GM12872 (cell line): ENCODE measurements at regions not wholly inside any gene's neighbourhood (a gene's known extent, or its start where the extent isn't known, plus 50 kb on each side); places are given as distances from the start of the nearest gene placed in this dataset.

Source experiments
- CTCF ChIP-seq: IDR thresholded peaks from 3 replicates; pipeline ENCODE4 v1.5.1; 2011; ENCODE audit warnings: low read depth, mild to moderate bottlenecking, low read length, moderate library complexity; ENCODE audit not compliant: insufficient read depth

DNA sequence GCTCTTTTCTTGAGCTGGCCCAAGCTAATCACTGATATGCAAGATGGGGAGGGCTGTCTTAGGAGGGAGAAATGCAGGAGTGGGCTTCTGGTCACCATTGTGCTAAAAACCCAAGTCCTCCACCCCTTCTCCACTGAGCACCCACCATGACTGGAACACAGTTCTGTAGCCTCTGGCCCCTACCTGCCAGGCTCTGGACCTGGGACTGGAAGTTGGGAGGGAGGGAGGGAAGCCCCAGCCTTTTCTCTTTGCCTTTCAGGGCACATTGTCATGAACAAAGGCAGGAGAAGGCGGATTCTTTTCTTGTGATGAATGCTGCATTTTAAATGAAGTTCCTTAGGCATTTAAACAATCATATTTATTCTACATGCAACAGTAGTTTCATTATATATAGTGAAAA, 559.1 kb upstream of the TRPC7 start:
- no peak for TF ChIP-seq CTCF

- TF ChIP-seq CTCF = no peak
Measured at GRCh38 chr5:136910625-136911024, 545.3 kb upstream of the TRPC7 start.

DNA sequence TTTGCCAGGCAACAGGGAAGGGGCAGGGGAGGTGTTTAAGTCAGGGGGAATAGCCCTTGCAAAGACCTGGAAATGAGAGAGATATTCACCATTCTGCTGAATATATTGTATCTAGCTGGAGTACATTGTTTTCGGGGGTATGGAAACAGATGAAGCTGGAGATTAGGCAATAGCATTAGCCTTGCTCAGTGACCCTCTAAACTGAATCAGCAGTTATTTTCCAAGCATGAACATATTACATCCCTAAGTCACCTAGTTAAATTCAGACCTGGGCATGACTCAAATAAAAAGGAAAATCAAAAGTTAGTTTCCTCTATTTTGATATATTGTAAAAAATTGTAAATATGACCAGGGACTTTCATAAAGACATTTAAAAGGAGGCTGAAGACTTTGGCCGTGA, 544.6 kb upstream of the TRPC7 start:
- TF ChIP-seq CTCF = no peak

DNA sequence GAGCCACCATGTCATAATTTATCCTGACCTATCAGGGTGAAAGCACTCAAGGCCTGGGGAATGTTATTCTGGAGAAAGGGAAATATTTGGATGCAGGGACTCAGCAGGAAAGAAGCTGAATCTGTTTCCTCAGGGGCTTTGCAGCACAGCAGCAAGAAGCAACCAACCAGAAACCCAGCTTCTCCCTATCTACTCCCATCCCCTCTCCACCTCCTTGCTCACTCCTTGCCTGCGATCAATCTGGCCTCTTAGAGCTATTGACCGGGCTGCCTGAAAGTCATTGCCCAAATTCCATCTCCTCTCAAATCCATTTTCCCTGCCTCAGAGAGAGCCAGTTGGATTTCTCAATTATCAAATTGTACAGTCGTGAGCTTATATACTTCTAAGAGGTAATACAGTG, 542.0 kb upstream of the TRPC7 start:
- TF ChIP-seq CTCF = no peak

DNA sequence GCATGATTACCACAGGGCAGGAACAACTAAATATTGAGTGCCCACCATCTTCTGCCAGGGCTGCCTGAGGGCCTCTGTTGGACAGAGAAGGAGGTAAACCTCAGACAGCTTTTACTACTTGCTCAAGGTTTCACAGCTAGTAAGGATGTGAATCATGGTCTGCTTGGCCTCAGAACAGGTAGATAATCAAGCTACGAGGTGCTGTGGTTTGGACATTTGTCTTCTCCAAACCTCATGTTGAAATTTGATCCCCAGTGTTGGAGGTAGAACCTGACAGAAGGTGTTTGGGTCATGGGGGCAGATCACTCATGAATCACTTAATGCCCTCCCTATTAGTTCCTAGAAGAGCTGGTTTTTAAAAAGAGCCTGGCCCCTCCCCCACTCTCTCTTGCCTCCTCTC, 541.2 kb upstream of the TRPC7 start:
- TF ChIP-seq CTCF = no peak

DNA sequence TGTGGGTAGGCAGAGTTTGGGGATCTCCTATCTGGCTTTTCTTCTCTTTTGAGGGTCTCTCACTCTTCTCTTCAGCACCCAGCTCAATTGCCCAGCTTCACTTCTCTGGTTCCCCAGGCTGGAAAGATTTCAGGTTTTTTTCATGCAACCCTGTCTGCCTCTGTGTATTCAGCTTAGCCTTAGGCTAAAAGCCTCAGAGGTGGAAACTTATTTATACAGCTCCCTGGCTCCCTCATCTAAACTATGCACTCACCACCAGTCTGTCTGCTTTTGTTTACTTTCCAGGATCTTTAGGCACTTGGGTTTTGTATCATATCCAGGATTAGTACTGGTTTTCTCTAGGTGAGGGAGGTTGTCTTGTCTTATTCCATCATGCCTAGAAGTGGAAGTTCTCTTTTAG, 540.2 kb upstream of the TRPC7 start:
- no peak for TF ChIP-seq CTCF

GRCh38 chr5:136894070-136894469, 528.7 kb upstream of the TRPC7 start:
- TF ChIP-seq CTCF = no peak

DNA sequence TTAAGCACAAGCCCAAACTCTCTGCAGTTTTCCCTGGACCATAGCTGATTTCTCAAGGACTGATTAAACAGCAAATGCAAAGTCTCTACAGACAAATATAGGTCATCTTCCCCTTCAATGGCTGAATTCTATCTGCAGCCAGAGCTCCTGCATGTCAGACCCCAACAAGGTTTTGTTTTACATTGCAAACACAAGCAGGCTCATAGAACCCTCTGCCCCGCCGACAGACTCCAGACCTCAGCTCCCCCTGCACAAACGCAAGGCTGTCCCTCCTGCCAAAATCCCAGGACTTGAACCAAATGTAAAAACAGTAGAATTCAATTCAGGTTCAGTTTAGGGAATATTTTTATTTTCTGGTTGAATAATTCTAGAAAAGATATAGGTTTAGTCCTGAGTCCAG, 526.7 kb upstream of the TRPC7 start:
- TF ChIP-seq CTCF = no peak
